Suppressor macrophage (primary cell): ENCODE measurements at regions not wholly inside any gene's neighbourhood (a gene's known extent, or its start where the extent isn't known, plus 50 kb on each side); places are given as distances from the start of the nearest gene placed in this dataset.

ENCODE experiments used
- DNase-seq, 4 experiments: peaks; one replicate each; pipeline ENCODE4 v3.0.0-alpha.2; 2020 to 2022

DNA sequence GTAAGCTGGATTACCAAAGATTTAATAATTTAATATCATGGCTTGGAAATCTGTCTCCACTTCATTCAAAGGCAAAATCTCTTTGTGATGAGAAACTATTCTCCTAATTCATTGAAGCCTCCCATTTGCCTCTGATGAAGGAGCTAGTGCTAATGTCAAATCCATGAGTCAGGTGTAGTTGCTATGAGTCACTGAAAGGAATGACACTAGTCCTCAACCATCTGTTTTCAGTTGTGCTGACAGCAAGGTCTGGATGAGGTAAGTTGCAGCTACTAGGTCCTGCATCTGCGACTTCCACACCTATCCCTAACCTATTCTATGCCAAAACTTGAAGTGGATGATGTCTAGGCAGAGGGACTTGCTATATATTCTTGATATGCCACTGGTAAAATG lies 324.0 kb upstream of the UBE2E3 start:
- no peak for DNase-seq

DNA sequence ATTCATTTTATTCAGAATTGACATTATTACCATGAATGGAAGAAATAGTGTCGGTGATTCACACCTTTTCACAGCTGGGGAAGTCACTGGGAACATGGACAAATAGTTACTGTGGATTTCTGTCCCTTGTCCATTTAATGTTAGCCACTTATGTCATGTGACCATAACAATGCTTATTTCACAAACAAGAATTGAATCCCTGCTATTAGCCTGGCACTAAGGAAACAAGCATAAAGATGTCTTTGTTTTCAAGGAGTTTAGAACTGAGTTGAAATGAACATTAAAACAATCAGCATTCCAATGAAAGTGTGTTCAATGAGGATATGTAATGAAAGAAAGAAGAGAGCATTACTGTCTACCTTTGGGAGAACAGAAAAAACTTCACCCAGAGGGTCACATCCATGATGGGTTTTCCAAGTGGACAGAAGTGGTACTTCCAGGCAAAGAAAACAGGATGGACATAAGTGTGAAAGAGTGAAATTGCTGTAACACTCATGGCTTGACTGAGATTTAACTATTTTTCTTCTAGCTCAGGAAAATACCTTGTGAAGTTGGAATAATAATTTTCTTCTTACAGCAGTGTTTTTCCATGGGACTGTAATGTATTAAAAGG lies 324.5 kb upstream of the UBE2E3 start:
- DNase-seq: no peak

DNA sequence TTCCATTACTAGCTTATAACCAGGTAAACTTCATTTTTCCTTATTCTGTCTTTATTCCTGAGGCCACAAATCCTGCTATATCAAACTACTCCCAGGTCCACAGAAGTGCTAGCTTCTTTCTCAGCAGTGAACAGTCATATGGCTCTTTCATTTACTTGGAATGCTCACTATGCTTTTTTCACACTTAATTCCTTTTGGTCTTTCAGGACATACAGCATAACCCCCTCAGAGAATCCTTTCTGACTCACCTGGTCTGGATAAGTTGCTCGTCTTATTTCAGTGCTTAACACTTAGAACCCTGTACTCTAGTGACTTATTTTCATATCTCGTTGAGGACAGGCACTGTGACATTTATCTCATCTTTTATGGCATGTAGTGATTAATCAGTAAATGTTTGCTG lies 325.0 kb upstream of the UBE2E3 start:
- no peak for DNase-seq

DNA sequence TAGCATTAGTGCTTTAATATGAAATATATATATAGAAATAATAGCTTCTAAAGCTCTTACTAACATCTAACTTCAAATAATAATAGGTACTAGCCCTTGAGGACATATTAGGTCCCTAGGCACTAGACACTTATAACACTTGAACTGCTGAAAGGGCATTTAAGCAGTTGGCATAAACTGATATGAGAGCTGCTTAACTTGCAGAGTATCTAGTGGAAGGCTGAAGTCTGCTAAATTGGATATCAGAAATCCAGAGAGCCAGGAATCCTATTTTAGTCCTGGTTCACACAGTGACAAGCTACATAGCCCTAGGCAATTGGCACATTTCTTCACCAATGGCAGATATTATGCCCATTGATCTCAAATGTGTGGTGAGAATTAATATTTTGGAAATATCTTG lies 326.9 kb upstream of the UBE2E3 start:
- DNase-seq: no peak

DNA sequence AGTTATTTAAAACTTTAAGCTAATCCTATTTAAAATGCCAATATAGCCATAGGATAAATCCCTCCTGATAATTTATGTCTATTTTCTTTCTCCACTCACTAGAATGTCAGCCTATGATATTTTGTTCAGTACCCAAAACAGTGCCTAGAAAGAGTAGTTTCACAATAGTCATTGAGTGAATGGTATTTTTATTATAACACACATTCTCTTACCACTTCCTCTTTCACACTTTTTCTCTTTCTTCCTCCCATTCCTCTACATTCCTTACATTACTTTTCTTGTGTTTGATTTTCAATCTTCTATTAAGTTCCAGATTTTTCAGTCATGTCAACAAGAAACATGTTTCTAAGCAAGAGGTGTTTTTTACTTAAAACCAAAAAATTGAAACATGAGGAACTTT lies 327.6 kb upstream of the UBE2E3 start:
- DNase-seq: peak in 1 of 4 experiments; percentile 2

DNA sequence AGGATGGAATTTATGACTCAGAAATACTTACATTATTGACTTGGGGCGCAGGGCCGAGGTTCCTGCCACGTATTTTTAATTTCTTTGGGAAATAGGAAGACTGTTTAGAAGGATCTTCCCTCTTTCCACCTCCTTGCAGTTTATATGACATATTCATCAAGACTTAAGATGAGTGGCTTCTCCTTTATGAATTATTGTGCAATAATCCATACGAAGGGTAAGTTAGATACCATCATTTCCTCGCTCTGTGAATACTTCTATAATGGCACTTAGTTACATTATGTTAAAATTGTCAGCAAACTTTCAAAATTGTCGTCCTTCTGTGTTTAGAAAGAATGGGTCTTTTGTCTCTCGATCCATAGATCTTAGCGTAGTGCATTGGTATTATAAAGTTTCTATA lies 328.8 kb upstream of the UBE2E3 start:
- no peak for DNase-seq

DNA sequence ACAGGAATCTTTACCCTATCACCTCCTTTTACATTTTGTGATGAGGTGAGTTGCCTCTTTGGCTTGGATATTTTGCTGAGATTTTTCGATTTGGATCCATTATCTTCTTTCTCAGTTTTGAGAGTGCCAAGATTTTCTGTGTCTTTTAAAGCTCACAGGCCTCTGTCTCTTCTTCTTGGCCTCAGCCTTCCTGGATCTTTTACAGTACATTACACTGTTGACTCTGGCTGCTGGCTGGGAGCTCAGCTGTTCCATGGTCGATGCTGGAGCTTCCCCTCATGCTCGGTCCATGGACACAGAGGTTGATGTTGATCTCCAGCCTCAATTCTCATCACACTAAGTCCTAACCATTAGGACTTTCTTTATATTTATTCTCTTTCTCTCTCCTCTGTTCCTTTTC lies 332.8 kb upstream of the UBE2E3 start:
- DNase-seq: no peak

DNA sequence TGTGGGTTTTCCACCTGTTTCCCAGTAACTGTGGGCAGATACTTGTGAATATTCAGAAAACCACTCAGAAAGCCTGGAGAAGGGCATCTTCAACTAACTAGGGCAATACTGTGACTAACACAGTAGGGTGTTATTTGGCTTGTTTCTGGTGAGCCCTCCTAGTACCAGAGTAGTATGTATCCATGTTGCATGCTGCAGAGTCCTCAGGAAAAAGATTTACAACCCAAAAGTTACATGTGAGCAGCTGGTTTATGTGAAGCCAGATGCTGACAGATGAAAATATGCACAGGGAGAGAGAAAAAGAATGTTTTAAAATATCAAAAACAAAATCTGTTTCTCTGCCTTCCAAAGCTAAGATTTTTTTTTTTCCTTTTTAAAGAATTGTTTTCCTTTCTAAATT lies 333.2 kb upstream of the UBE2E3 start:
- no peak for DNase-seq

DNA sequence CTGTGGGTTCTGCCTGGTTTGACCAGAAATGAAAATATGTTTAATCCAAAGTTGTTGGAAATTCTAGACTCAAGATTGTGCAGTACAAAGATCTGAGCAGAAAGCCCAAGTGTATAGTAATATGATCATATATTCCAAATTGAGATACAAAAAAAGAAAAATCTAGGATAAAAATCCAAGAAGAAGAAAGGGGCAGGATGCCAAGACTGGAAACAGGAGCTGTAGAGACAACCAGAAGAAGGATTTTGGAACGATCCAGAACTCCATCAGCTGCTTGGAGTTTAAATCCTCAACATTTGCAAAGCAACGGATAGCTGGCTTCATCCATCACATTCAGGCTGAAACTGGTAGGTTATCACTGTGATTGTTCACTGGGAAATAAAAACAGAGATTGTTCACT lies 333.6 kb upstream of the UBE2E3 start:
- DNase-seq: no peak

DNA sequence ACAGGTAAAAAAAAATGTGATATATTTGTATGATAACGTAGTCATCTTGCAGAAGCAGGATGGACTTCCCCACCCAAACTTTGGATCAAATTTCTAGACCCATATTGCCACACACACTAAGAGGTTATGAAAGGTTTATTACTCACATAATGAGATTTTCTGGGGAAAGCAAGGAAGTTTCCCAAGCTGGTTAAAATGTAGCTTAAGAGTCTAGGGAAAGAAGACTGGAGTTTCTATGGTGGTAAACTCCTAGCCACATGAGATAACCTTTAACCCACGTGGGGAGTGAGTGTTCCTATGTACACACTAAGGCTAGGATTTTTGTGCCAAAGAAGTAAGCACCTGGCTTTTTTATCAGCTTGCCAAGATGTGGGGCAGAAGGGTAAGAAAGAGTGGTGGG lies 335.7 kb upstream of the UBE2E3 start:
- DNase-seq: no peak

DNA sequence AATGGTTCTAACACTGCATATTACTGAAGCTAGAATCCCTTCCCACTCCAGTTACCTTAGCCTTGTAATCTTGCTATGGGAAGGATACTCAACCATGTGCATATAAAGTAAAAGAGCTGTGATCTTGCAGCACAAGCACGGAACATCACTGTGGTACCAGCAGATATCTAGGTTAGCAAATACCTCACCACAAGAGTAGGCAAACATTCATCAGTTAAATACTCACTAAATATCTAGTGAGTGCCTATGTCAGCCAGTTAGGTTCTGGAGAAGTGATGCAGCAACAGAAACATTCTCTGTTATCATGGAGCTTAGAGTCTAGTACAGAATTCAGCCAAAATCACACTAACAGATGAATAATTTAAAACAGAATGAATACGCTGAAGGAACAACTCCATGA lies 349.6 kb upstream of the UBE2E3 start:
- DNase-seq: no peak

DNA sequence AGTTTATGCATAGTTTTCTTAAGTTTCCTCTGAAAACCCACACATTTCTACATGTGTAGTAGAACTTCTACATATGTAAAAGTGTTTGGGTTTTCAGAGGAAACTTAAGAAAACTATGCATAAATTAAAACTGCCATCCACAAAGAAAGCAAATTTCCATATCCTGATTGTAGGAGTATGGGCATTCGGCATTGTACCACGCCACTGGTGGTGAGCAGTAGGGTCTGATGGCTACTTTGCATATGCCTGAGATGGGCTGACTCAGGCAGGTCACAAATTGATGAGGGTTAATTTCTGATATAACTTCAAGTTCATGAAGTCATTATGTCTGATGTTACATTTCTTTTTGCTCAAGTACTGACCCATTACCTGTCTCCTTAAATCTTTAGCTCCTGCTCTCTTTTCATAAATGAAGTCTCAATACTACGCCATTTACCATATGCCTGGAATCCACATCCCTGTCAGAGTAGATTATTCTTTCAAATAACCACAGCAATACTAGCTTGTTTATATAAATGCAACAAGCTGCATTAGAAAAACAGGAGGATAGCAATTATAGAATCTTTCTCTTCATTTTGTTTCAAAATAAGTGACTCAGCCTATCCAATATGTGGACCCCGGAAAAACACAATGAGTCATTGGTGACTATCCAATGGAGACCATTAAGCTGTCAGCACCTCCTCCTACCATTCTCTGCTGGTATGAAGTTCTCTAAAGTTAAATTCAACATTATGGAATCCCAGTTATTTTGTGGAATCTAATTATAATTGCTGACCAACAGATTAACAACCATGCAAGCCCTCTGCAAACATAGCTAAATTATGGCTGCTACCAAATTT lies 355.2 kb upstream of the UBE2E3 start:
- DNase-seq: no peak

DNA sequence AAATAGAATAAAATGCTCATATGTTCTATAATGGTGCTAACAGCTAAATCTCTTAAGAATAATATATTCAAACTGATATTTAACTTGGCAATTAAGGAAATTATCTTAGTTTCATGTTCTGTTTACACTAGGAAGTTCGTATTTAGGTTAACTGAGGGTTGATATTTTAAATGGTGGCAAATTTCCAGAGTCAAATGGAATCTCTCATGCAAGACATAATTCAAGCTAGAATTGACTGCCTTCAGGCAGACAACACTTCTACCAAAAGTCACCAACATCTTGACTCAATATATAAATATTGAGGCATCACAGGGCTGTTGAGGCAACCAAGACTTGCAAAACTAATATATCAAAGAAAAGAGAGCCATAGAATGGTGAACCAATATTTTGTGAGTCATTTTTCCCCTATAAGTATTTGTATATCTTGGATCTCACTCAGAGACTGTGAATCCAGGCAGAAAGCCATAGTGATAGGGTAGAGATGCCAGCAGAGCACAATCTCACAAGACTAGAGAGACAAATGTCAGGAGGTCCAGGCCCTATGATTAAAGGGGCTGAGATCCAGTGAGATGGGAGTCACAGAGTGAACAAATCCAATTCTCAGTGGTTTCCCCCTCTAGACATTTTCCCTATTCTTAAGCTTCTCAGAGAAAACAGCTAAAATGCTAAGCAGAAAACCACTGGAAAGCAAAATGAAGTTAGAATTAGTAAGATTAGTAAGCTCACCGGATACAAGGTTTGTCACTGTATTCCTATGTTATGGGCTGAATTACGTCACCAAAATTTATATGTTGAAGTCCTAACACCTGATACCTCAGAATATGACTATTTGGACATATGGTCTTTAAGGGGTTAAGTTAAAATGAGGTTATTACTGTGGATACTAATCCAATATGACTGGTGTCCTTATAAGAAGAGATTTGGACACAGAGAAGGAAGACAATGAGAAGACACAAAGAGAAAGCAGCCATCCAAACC lies 358.2 kb upstream of the UBE2E3 start:
- DNase-seq: no peak

DNA sequence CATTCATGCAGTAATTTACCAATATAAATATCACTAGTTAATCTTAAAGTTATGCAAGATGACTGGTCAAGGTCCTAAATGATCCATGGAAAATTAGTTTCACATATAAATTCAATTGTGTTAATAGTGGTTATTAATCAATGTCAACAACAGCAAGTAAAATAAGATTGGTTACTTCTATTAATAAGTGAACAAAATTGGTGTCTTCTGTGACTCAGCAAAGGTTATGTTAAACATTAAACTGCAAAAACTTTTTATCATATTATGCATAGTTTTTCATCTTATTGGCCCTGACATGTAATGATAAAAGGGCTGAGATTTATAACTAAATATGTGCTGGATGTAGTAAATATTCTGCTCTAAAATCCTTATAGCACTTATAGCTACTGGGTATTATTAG lies 359.0 kb upstream of the UBE2E3 start:
- no peak for DNase-seq

DNA sequence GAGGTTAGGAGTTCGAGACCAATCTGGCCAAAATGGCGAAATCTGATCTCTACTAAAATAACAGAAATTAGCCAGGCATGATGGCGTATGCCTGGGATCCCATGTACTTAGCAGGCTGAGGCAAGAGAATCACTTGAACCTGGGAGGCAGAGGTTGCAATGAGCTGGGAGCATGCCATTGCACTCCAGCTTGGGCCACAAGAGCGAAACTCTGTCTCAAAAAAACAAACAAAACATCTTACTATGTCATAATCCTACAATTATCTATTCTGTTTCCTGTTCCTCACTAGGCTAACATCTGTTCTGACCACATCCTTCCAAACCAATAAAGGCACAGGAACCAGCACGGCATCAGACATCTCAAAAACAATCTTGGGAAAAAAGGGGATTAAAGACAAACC lies 361.8 kb upstream of the UBE2E3 start:
- DNase-seq: no peak

DNA sequence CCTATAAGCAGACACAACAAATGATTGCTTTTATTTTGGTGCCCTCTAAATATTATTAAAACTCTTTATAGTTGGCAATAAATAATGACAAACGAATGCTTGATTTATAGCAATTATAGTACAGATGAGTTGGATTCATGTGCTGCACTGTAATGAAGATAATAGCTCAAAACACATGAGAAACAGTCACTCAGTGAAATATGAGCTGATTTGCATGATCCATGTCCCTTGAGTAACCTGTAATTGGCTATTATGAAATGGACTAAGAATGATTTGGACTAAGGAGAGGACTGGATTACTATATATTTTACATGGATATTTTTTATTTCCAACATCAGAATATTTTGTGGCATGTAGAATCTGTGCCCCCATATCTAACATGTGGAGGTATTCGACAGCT lies 365.6 kb upstream of the UBE2E3 start:
- DNase-seq: no peak

DNA sequence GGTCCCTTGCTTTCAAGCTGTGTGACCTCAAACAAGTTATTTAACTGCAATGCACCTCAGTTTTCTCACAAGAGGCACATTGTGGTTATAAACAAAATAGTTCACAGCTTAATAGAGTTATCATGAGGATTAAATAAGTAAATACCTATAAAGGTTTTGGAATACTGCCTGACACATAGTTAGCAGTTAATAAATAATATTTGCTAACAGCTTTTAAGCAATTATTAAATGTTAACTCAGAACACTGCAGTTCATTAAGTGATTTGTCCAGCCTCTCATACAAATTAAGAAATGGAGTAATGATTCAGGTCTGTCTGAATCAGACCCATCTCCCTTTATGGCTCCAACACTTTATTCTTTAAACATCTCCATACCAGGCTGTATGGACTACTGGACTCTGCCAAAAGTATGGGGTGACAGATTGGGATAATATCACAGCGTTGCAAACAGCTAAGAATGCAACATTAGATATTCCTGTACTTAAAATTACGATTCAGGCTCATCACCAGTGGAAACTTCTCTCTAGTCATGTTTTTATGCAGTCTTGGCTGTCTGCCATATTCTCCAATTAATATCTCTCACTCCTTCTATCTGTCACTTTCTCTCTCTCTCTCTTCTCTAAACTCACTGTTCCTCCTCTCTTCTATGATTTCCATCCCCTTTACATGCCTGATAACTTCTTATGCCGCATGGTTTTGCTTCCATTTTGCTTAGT lies 370.6 kb upstream of the UBE2E3 start:
- DNase-seq: no peak

DNA sequence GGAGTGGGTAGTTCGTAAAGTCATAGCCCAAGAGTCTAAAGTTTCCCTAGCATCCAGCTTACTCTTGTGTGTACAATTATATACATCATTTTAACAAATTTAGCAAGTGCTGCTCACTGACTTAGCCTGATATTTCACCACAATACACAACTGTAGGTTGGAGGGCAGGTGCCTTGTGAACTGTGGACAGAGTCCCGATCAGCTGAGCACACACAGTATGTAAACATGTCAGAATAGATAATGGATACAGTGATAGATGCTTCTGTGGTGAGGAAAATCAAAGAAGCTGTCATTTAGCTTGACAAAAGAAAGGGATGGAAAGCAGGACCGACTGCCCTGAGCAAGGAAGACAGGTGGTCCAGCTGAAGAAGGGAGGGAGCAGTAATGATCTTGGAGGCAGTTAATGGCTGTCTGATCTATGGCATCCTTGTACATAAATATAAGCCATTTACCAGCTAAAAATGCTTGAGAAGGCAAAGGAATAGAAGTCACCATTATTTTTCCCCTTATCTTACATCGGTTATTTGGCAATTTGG lies 372.8 kb upstream of the UBE2E3 start:
- DNase-seq: no peak

DNA sequence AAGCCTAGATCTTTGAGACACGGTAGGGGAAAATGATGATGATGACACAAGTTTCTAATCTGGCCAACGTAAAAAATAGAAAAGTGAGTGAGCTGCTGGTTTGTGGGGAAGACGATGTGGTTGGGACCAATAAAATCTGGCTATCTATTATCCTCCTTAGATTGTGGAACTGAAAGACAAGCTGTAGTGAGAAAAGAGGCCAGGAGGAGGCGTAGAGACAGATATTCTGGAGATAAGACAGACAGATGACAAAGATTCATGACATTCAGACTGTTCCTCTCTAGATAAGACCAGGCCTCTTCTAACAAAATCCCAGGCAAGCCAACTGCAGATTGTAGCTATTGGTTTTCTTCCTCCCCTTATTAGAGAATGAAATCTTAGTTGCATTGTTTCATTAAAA lies 376.3 kb upstream of the UBE2E3 start:
- DNase-seq: peak in 3 of 4 experiments; percentile 21 to 34 (median 28)

DNA sequence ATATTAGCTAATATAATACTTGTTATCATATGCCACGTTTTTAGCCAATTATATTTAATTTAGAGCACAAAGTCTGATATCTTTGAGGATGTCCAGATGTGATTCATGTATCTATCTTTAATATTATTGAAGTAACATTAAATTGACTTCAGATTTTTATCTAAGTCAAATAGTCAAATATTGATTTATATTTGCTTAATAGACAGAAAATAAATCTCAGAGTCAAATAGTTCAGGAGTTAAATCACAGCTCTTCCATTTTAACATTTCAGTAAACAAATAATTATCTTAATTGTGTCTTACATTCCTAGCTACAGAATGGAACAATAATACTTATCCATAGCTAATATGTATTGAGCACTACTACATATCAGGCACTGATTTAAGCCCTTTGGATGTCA lies 379.4 kb upstream of the UBE2E3 start:
- DNase-seq: no peak

DNA sequence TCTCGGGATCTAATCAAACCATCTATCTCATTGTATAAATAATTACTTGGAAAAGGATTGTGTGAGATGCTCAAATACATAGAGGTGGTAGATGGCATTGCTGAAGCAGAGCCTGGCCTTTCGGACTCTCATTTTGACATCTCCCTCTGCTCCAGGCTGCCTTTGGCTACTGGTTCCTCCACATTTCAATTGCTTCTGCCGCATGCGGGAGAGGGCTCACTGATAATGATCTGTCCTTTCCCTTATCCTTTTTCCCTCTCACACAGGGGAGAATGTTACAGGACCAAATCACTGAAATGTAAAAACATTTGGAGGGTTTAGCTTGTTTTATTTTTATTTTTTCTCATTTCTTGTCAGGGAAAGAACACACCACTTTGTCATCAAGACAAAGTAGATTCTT lies 380.6 kb upstream of the UBE2E3 start:
- DNase-seq: no peak

DNA sequence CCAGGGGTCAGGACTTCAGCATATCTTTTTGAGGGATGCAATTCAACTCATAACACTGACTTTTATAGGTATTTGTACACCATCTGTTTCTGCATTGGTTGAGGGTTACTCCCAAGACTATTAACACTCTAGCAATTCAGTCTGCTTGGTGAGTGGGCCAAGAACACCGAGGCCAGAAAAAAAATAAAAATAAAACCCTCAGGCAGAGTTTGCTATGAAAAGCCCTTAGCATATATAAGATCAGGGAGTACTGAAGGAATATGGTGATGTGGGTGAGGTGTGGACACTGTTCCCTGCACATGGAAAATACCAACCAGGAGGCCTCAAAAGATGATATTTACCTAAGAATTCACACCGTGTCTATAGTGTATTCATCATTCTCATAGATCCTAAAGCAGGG lies 383.2 kb upstream of the UBE2E3 start:
- DNase-seq: no peak
